Left ventricle myocardium inferior (tissue), 1 donor: ENCODE measurements at regions not wholly inside any gene's neighbourhood (a gene's known extent, or its start where the extent isn't known, plus 50 kb on each side); places are given as distances from the start of the nearest gene placed in this dataset.
A peak's percentile ranks its signal among the peaks of the same experiment; 100 is the strongest.

ENCODE experiments used
- DNase-seq: peaks from one replicate; pipeline ENCODE4 v3.0.0-alpha.2; 2020
- H3K27ac ChIP-seq: fragments of 200-600 bp; replicated peaks from 2 replicates; pipeline ENCODE4 v1.8.0; 2021
- H3K27me3 ChIP-seq: fragments of 200-600 bp; 2 replicates; pipeline ENCODE4 v1.8.0; 2021; ENCODE audit warnings: low read depth
- H3K36me3 ChIP-seq: fragments of 200-600 bp; 2 replicates; pipeline ENCODE4 v1.8.0; 2021
- H3K4me1 ChIP-seq: fragments of 200-600 bp; 2 replicates; pipeline ENCODE4 v1.8.0; 2021
- H3K4me3 ChIP-seq: fragments of 200-600 bp; 2 replicates; pipeline ENCODE4 v1.8.0; 2021; ENCODE audit warnings: mild to moderate bottlenecking, moderate library complexity
- H3K9me3 ChIP-seq: fragments of 200-600 bp; replicated peaks from 2 replicates; pipeline ENCODE4 v1.8.0; 2021
- CTCF ChIP-seq: fragments of 200-600 bp; IDR thresholded peaks from 2 replicates; pipeline ENCODE4 v1.8.0; 2021; ENCODE audit warnings: antibody characterized with exemption, mild to moderate bottlenecking, borderline replicate concordance
- intact Hi-C: fragments of 100-400 bp; cut with micrococcal nuclease; formaldehyde crosslinking; loops from one replicate; pipeline ENCODE4 v1.11.0; 2022
- donor health status: DM: no; HTN: yes; CAD: no; lungs with severe emphysema.

DNA sequence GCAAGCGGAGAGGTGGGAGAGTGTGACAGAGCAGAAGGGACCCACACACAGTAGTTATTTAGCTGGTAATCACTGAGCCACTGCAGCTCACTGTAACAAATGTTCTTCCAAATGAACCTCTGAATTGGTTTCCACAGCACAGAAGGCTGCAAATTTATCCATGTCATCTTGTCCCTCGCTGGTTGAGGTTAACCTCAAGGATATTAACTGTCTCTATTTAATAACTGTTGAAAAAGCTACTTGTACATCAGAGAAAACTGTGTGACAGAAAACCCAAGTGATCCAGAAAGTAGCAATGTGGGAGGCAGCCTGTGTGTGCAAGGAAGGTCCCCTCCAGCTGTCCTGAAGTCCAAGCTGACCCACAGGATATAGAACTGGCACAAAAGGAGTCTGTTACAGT, 153.6 kb downstream of the DSEL start:
- intact Hi-C loops = no loop called here
- no peak for DNase-seq
- no peak for TF ChIP-seq CTCF
- Histone ChIP-seq H3K4me1 (no peaks in the 10 kb centered on the region), H3K9me3 (no peaks in the 10 kb centered on the region), H3K27me3 (no peaks in the 10 kb centered on the region), H3K27ac (no peak overlapping the region), H3K36me3 (no peaks in the 10 kb centered on the region), H3K4me3 (no peak overlapping the region)

DNA sequence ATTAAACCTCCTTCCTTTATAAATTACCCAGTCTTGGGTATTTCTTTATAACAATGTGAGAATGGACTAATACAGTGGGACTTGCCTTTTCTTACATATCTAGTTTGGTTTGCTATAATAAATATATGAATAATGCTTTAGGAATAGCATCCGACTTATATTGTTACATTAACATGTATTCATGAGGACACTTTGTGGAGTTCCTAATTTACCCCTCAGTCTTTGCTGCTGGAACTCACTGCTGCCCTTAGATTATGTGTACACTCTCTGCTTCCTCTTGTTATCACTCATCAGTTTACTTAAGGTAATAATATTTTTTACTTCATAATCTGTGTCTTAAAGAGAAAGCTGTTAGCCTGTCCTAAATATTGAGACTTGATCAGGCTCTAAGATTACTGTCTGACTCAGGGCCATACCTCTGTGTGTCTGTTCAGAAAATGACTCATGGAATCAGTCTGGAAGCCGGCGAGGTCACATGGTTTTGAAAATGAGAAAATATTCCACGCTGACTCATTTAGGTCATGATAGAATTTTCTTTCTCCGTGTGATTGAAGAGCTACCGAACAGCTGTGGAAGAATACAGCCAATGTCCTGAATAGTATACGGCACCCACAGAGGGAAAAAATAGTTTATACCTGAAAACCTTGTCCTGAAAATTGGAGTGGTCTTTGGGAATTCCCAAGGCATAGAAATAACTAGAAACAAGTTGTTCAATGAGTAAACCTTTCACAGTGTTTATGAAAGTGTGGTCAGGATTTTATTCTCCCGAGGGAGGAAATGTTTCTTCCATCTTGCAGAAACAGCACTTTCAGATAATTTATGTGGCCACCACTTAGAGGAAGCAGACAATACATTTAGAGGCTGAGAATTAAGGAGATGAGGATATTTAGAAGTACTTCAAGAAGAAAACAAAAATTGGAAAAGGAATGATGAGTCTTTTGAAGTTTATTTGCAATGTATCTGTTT, 156.4 kb downstream of the DSEL start:
- H3K27me3 ChIP-seq = no peaks in the 10 kb centered on the region
- peak overlapping the region; percentile 30 for H3K4me3 ChIP-seq
- no peak for TF ChIP-seq CTCF
- intact Hi-C loops = no loop called here
- peak overlapping the region; percentile 68 for H3K27ac ChIP-seq
- DNase-seq = no peak
- H3K4me1 ChIP-seq = no peaks in the 10 kb centered on the region
- no peaks in the 10 kb centered on the region for H3K36me3 ChIP-seq
- no peaks in the 10 kb centered on the region for H3K9me3 ChIP-seq

DNA sequence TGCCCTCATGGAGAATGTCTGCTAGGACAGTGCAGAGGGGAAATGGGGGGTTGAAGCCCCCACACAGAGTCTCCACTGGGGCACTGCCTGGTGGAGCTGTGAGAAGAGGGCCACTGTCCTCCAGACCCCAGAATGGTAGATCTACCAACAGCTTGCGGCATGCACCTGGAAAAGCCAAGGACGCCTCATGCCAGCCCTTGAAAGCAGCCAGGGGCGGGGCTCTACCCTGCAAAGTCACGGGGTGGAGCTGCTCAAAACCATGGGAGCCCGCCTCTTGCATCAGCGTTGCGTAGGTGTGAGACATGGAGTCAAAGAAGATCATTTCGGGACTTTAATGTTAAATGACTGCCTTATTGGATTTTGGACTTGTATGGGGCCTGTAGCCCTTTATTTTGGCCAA, 157.6 kb downstream of the DSEL start:
- DNase-seq = no peak
- intact Hi-C loops = no loop called here
- no peaks in the 10 kb centered on the region for H3K27me3 ChIP-seq
- no peaks in the 10 kb centered on the region for H3K4me1 ChIP-seq
- H3K36me3 ChIP-seq = no peaks in the 10 kb centered on the region
- no peak for TF ChIP-seq CTCF
- H3K4me3 ChIP-seq = no peak overlapping the region
- no peaks in the 10 kb centered on the region for H3K9me3 ChIP-seq
- H3K27ac ChIP-seq = no peak overlapping the region

DNA sequence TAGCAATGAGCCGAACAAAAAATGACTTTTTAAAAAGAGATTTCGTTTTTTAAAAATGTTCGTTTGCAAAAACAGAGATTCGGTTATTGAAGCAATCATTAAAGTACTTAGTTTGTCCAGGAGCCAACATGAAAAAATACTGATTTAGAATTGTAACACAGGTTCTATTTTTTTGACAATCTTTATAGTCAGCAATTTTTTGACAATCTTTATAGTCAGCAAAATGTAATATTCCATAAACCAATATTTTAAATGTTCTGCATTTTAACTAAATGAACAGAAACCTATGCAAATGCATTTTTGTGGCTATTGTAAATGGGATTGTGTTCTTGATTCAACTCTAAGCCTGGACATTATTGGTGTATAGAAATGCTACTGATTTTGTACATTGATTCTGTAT, 161.8 kb downstream of the DSEL start:
- no peaks in the 10 kb centered on the region for H3K9me3 ChIP-seq
- no peaks in the 10 kb centered on the region for H3K4me1 ChIP-seq
- no peak overlapping the region for H3K27ac ChIP-seq
- TF ChIP-seq CTCF = no peak
- no peak overlapping the region for H3K4me3 ChIP-seq
- H3K27me3 ChIP-seq = no peaks in the 10 kb centered on the region
- intact Hi-C loops = no loop called here
- no peaks in the 10 kb centered on the region for H3K36me3 ChIP-seq
- no peak for DNase-seq

GRCh38 chr18:67354091-67354490, 162.4 kb downstream of the DSEL start:
- no peaks in the 10 kb centered on the region for H3K9me3 ChIP-seq
- no peak for TF ChIP-seq CTCF
- intact Hi-C loops = no loop called here

More at GRCh38 chr18:67354091-67354490, 162.4 kb downstream of the DSEL start:
- no peaks in the 10 kb centered on the region for H3K36me3 ChIP-seq
- no peak overlapping the region for H3K4me3 ChIP-seq
- no peak for DNase-seq
- H3K4me1 ChIP-seq = no peaks in the 10 kb centered on the region
- no peak overlapping the region for H3K27ac ChIP-seq
- no peaks in the 10 kb centered on the region for H3K27me3 ChIP-seq
